K562 (cell line): ENCODE measurements at regions not wholly inside any gene's neighbourhood (a gene's known extent, or its start where the extent isn't known, plus 50 kb on each side); places are given as distances from the start of the nearest gene placed in this dataset.

Source experiments
- ATAC-seq: fragments of 200-7000 bp; cut with Tn5 transposase; 3 replicates; pipeline ENCODE4 v1.9.1; 2020; ENCODE audit warnings: moderate library complexity
- BruUV-seq: library from RNA; stranded (reverse); fragments of 400-500 nt; replicated peaks from 2 replicates; lab custom pipeline; 2021; lab: Mats Ljungman, UMichigan
- CTCF ChIA-PET: fragments of 300-600 bp; formaldehyde crosslinking; extraction: SDS; loops from one replicate; lab custom pipeline; 2021; ENCODE audit warnings: low intra/inter-chr PET ratio; lab: Yijun Ruan, JAX
- POLR2A ChIA-PET: fragments of 300-600, 350-650 bp; sonication (Branson Sonifier 250); formaldehyde crosslinking; extraction: SDS; loops from one replicate; lab custom pipeline; 2021; ENCODE audit warnings: antibody characterized with exemption, inconsistent platforms; lab: Yijun Ruan, JAX
- DNase-seq, 4 experiments: peaks; one replicate each; pipeline versions ENCODE4 v3.0.0 to v3.0.0-alpha.2; 2011 to 2018; ENCODE audit warnings: low spot score in 3 of 4, mixed read lengths in 3 of 4; ENCODE audit errors: extremely low read depth in 1 of 4
- FAIRE-seq: peaks from 2 replicates; lab custom pipeline; 2011; peaks lifted over from hg19 to GRCh38; lab: Jason Lieb, UNC
- H2AFZ ChIP-seq: 2 replicates; pipeline ENCODE4 v1.6.0; 2011; ENCODE audit warnings: low read depth, low read length, control low read depth, inconsistent platforms
- H3K27ac ChIP-seq: fragments of 200-600 bp; 3 replicates; pipeline ENCODE4 v1.8.0; 2011; ENCODE audit warnings: low read depth, mild to moderate bottlenecking, control low read depth, inconsistent platforms, low read length, moderate library complexity, mixed read lengths; ENCODE audit errors: extremely low read depth
- H3K27me3 ChIP-seq, 2 experiments: fragments of 300-600 bp in 1 of 2; 2 replicates in 1 of 2; 3 replicates in 1 of 2; pipeline versions ENCODE4 v1.6.0 to v1.8.0; 2011; ENCODE audit warnings: inconsistent platforms in 2 of 2, low read length in 2 of 2, mild to moderate bottlenecking in 1 of 2, mixed read lengths in 1 of 2, moderate library complexity in 1 of 2; ENCODE audit not compliant: control insufficient read depth in 2 of 2, insufficient read depth in 2 of 2
- H3K36me3 ChIP-seq: fragments of 300-600 bp; 3 replicates; pipeline ENCODE4 v1.8.0; 2011; ENCODE audit warnings: mild to moderate bottlenecking, low read length, inconsistent platforms; ENCODE audit not compliant: control insufficient read depth, insufficient read depth
- H3K4me1 ChIP-seq, 2 experiments: fragments of 200-600 bp in 1 of 2; replicated peaks in 1 of 2; 2 replicates in 1 of 2; 3 replicates in 1 of 2; pipeline versions ENCODE4 v1.5.1 to v1.8.0; 2011; ENCODE audit warnings: inconsistent platforms in 2 of 2, low read length in 2 of 2, mild to moderate bottlenecking in 1 of 2, mixed read lengths in 1 of 2, moderate library complexity in 1 of 2; ENCODE audit not compliant: control insufficient read depth in 2 of 2, insufficient read depth in 2 of 2
- H3K4me2 ChIP-seq: 2 replicates; pipeline ENCODE4 v1.6.1; 2011; ENCODE audit warnings: low read length, control low read depth, inconsistent platforms, mixed read lengths; ENCODE audit not compliant: insufficient read depth
- H3K4me3 ChIP-seq: fragments of 200-600 bp; sonication (generic), shearing (Covaris generic); 2 replicates; pipeline ENCODE4 v1.5.1; 2016; ENCODE audit warnings: control low read depth, inconsistent platforms
- H3K79me2 ChIP-seq: fragments of 200-600 bp; 3 replicates; pipeline ENCODE4 v1.8.0; 2011; ENCODE audit warnings: low read length, inconsistent platforms; ENCODE audit not compliant: control insufficient read depth, insufficient read depth
- H3K9ac ChIP-seq, 2 experiments: 2 replicates each; pipeline versions ENCODE4 v1.6.0 to v1.6.1; 2011; ENCODE audit warnings: low read depth in 2 of 2, low read length in 2 of 2, control low read depth in 1 of 2, inconsistent platforms in 1 of 2, mild to moderate bottlenecking in 1 of 2, mixed read lengths in 1 of 2; ENCODE audit not compliant: insufficient read depth in 1 of 2
- H3K9me1 ChIP-seq: one replicate; pipeline ENCODE4 v1.6.0; 2011; ENCODE audit warnings: inconsistent platforms, mild to moderate bottlenecking, low read length, moderate library complexity; ENCODE audit not compliant: control insufficient read depth, insufficient read depth
- H3K9me3 ChIP-seq: replicated peaks from 2 replicates; pipeline ENCODE4 v1.5.1; 2011; ENCODE audit warnings: low read depth, low read length, inconsistent platforms; ENCODE audit not compliant: control insufficient read depth, insufficient read depth
- H4K20me1 ChIP-seq: replicated peaks from 2 replicates; pipeline ENCODE4 v1.6.1; 2011; ENCODE audit warnings: low read length, inconsistent platforms, mixed read lengths; ENCODE audit not compliant: control insufficient read depth, insufficient read depth
- CSDE1 ChIP-seq, 2 experiments: fragments of 450-650 bp; IDR thresholded peaks; 2 replicates each; pipeline ENCODE4 v1.6.1; 2016; ENCODE audit warnings: mild to moderate bottlenecking in 1 of 2
- DACH1 ChIP-seq: fragments of 450-650 bp; IDR thresholded peaks from 2 replicates; pipeline ENCODE4 v1.6.1; 2018; ENCODE audit not compliant: partially characterized antibody
- NFIC ChIP-seq: fragments of 450-650 bp; IDR thresholded peaks from 2 replicates; pipeline ENCODE4 v1.6.1; 2017; ENCODE audit warnings: mild to moderate bottlenecking, inconsistent platforms
- POLR3G ChIP-seq: IDR thresholded peaks from 2 replicates; pipeline ENCODE4 v1.6.1; 2011; ENCODE audit not compliant: insufficient read length, insufficient replicate concordance; ENCODE audit errors: extremely low read depth
- SMAD4 ChIP-seq: fragments of 250-450 bp; sonication (Bioruptor Pico); conservative IDR thresholded peaks from 2 replicates; pipeline ENCODE4 v1.8.0; 2021; ENCODE audit warnings: inconsistent platforms, mild to moderate bottlenecking, moderate library complexity
- TCF7L2 ChIP-seq: fragments of 150-350 bp; IDR thresholded peaks from 2 replicates; pipeline ENCODE4 v1.6.1; 2016; ENCODE audit warnings: low read depth, mild to moderate bottlenecking, low read length, moderate library complexity
- ZC3H4 ChIP-seq: sonication (generic); formaldehyde crosslinking; IDR thresholded peaks from 2 replicates; pipeline ENCODE4 v1.9.0; 2021; ENCODE audit warnings: missing genetic modification reagents, borderline replicate concordance
- ZNF12 ChIP-seq: sonication (generic); formaldehyde crosslinking; IDR thresholded peaks from 2 replicates; pipeline ENCODE4 v1.4.0; 2020; ENCODE audit warnings: mild to moderate bottlenecking, missing genetic modification reagents
- ZNF586 ChIP-seq: fragments of 450-650 bp; formaldehyde crosslinking; conservative IDR thresholded peaks from 2 replicates; pipeline ENCODE4 v1.4.0; 2020; ENCODE audit warnings: mild to moderate bottlenecking, moderate library complexity
- WGBS: fragments of 100-300 bp; shearing (Covaris generic); methylation state at CpG from one replicate; pipeline ENCODE4 v1.1.6; 2016; ENCODE audit warnings: low coverage, mixed read lengths; ENCODE audit not compliant: insufficient coverage; ENCODE audit errors: missing lambda C conversion rate; 5-methylcytosine and 5-hydroxymethylcytosine counted together
- in situ Hi-C: fragments of 300-500 bp; cut with MboI; formaldehyde crosslinking; loops from 4 replicates; pipeline ENCODE4 v1.15.0; 2018; ENCODE audit warnings: inconsistent platforms, mixed read lengths
- intact Hi-C: fragments of 100-400 bp; cut with micrococcal nuclease; formaldehyde crosslinking; loops from 2 replicates; pipeline ENCODE4 v1.14.2; 2022
- TF ChIP-seq, protein P1 (sequence below): fragments of 250-450 bp; sonication (Bioruptor Pico); IDR thresholded peaks from 2 replicates; pipeline ENCODE4 v1.4.0; 2020; ENCODE audit warnings: mild to moderate bottlenecking, moderate library complexity
- TF ChIP-seq, protein P2 (sequence below): fragments of 450-650 bp; formaldehyde crosslinking; IDR thresholded peaks from 2 replicates; pipeline ENCODE4 v1.4.0; 2020; ENCODE audit warnings: mild to moderate bottlenecking, moderate library complexity
- TF ChIP-seq, protein P3 (sequence below): fragments of 450-650 bp; formaldehyde crosslinking; IDR thresholded peaks from 2 replicates; pipeline ENCODE4 v1.4.0; 2022; ENCODE audit warnings: mild to moderate bottlenecking, moderate library complexity
- TF ChIP-seq, protein P4 (sequence below): fragments of 450-650 bp; conservative IDR thresholded peaks from 2 replicates; pipeline ENCODE4 v1.6.1; 2016; ENCODE audit warnings: missing genetic modification characterization, low read depth, mild to moderate bottlenecking, missing compliant biosample characterization, moderate library complexity

DNA sequence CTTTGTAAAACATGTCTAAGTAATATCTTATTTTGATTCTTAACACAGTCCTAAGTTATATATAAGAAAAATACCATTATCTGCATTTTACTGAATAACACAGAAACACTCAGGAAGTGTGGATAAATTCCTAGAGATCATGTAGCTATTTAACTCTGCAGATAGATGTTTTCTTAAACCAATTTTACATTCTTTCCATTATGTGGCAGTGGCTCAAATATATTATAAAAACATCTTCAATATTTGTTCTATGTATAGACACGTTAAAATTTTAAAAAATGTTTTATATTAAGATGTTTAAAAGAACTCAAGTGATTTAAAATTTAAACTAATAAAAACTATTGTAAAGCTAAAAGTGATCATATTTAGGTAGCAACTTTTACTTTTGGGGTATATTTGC lies 683.8 kb downstream of the DIPK2A start (continued):
- TF ChIP-seq, protein P1, sequence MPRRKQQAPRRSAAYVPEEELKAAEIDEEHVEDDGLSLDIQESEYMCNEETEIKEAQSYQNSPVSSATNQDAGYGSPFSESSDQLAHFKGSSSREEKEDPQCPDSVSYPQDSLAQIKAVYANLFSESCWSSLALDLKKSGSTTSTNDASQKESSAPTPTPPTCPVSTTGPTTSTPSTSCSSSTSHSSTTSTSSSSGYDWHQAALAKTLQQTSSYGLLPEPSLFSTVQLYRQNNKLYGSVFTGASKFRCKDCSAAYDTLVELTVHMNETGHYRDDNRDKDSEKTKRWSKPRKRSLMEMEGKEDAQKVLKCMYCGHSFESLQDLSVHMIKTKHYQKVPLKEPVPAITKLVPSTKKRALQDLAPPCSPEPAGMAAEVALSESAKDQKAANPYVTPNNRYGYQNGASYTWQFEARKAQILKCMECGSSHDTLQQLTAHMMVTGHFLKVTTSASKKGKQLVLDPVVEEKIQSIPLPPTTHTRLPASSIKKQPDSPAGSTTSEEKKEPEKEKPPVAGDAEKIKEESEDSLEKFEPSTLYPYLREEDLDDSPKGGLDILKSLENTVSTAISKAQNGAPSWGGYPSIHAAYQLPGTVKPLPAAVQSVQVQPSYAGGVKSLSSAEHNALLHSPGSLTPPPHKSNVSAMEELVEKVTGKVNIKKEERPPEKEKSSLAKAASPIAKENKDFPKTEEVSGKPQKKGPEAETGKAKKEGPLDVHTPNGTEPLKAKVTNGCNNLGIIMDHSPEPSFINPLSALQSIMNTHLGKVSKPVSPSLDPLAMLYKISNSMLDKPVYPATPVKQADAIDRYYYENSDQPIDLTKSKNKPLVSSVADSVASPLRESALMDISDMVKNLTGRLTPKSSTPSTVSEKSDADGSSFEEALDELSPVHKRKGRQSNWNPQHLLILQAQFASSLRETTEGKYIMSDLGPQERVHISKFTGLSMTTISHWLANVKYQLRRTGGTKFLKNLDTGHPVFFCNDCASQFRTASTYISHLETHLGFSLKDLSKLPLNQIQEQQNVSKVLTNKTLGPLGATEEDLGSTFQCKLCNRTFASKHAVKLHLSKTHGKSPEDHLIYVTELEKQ: no peak

DNA sequence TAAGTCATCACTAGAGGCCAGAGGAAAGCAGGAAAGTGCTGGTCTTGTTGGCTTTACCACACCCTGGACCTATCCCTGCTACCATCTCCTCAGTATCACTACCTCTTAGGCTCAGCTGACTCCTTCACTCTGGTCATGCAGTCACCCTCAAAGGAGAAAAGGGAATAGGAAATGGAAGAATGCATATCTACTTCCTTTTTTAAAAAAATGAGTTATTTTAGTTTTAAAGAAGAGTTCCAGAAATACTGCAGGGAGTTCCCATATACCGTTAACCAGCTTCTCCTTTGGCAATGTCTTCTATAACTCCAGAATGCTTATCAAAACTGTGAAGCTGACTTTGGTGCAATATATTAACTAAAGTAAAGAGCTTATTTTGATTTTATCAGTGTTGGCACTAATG lies 688.6 kb downstream of the DIPK2A start:
- in situ Hi-C loops: no loop called here
- Histone ChIP-seq H3K4me1 (no peaks in the 10 kb centered on the region), H3K79me2 (no peaks in the 10 kb centered on the region), H3K27me3 (no peaks in the 10 kb centered on the region), H4K20me1 (no peaks in the 10 kb centered on the region), H3K9me3 (no peaks in the 10 kb centered on the region), H3K4me3 (no peak overlapping the region), H2AFZ (no peak overlapping the region), H3K27ac (no peak overlapping the region), H3K4me2 (no peak overlapping the region), H3K9ac (no peak overlapping the region), H3K9me1 (no peaks in the 10 kb centered on the region), H3K36me3 (no peaks in the 10 kb centered on the region)
- DNase-seq (no peak), FAIRE-seq (no peak), ATAC-seq (no peak)
- intact Hi-C loops: no loop called here
- BruUV-seq: no TSS peak
- TF ChIP-seq NFIC (no peak), DACH1 (no peak), ZC3H4 (CRISPR knock-in tag) (no peak), TCF7L2 (no peak), POLR3G (no peak), CSDE1 (IDR thresholded peaks at IDR 0.05) (no peak), SMAD4 (CRISPR knock-in tag) (no peak), ZNF586 (CRISPR knock-in tag) (no peak), ZNF12 (CRISPR knock-in tag) (no peak)
- TF ChIP-seq, protein P2, sequence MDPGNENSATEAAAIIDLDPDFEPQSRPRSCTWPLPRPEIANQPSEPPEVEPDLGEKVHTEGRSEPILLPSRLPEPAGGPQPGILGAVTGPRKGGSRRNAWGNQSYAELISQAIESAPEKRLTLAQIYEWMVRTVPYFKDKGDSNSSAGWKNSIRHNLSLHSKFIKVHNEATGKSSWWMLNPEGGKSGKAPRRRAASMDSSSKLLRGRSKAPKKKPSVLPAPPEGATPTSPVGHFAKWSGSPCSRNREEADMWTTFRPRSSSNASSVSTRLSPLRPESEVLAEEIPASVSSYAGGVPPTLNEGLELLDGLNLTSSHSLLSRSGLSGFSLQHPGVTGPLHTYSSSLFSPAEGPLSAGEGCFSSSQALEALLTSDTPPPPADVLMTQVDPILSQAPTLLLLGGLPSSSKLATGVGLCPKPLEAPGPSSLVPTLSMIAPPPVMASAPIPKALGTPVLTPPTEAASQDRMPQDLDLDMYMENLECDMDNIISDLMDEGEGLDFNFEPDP (CRISPR knock-in tag): no peak
- TF ChIP-seq, protein P3, sequence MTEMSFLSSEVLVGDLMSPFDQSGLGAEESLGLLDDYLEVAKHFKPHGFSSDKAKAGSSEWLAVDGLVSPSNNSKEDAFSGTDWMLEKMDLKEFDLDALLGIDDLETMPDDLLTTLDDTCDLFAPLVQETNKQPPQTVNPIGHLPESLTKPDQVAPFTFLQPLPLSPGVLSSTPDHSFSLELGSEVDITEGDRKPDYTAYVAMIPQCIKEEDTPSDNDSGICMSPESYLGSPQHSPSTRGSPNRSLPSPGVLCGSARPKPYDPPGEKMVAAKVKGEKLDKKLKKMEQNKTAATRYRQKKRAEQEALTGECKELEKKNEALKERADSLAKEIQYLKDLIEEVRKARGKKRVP: no peak
- TF ChIP-seq, protein P4, sequence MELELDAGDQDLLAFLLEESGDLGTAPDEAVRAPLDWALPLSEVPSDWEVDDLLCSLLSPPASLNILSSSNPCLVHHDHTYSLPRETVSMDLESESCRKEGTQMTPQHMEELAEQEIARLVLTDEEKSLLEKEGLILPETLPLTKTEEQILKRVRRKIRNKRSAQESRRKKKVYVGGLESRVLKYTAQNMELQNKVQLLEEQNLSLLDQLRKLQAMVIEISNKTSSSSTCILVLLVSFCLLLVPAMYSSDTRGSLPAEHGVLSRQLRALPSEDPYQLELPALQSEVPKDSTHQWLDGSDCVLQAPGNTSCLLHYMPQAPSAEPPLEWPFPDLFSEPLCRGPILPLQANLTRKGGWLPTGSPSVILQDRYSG (tag): no peak
- ChIA-PET POLR2A (no interaction called here), CTCF (no interaction called here)
- 0% methylated on average over 1 of the region's 1 CpG for WGBS
